Forelimb muscle (tissue), 1 donor: ENCODE measurements at regions not wholly inside any gene's neighbourhood (a gene's known extent, or its start where the extent isn't known, plus 50 kb on each side); places are given as distances from the start of the nearest gene placed in this dataset.

Experiments
- DNase-seq: peaks from one replicate; pipeline ENCODE4 v3.0.0-alpha.2; 2013; ENCODE audit warnings: low read depth

- no peak for DNase-seq
Observed at GRCh38 chr2:226213717-226214116, 585.9 kb downstream of the IRS1 start.

- no peak for DNase-seq
Observed at GRCh38 chr2:226211439-226211838, 588.2 kb downstream of the IRS1 start.

- DNase-seq: no peak
Observed at GRCh38 chr2:226208726-226209125, 590.9 kb downstream of the IRS1 start.

- no peak for DNase-seq
Observed at GRCh38 chr2:226207671-226208070, 591.9 kb downstream of the IRS1 start.

- no peak for DNase-seq
Observed at GRCh38 chr2:226199555-226199954, 600.1 kb downstream of the IRS1 start.

- no peak for DNase-seq
Observed at GRCh38 chr2:226198956-226199355, 600.7 kb downstream of the IRS1 start.

- no peak for DNase-seq
Observed at GRCh38 chr2:226190479-226191252, 609.0 kb downstream of the IRS1 start.

- DNase-seq: no peak
Observed at GRCh38 chr2:226189061-226189460, 610.6 kb downstream of the IRS1 start.

GRCh38 chr2:226187616-226188015, 612.0 kb downstream of the IRS1 start:
- DNase-seq: no peak

- no peak for DNase-seq
Observed at GRCh38 chr2:226187156-226187555, 612.5 kb downstream of the IRS1 start.

GRCh38 chr2:226185616-226186211, 613.9 kb downstream of the IRS1 start:
- peak; percentile 45 for DNase-seq

- DNase-seq: peak; percentile 87
Observed at GRCh38 chr2:226184940-226185615, 614.5 kb downstream of the IRS1 start.

- DNase-seq: no peak
Observed at GRCh38 chr2:226184540-226184939, 615.1 kb downstream of the IRS1 start.

GRCh38 chr2:226183550-226183949, 616.1 kb downstream of the IRS1 start:
- no peak for DNase-seq

- DNase-seq: no peak
Observed at GRCh38 chr2:226183033-226183432, 616.6 kb downstream of the IRS1 start.

- no peak for DNase-seq
Observed at GRCh38 chr2:226181909-226182308, 617.7 kb downstream of the IRS1 start.

- DNase-seq: no peak
Observed at GRCh38 chr2:226180281-226180884, 619.2 kb downstream of the IRS1 start.

- no peak for DNase-seq
Observed at GRCh38 chr2:226179010-226179409, 620.6 kb downstream of the IRS1 start.

GRCh38 chr2:226176283-226176984, 623.2 kb downstream of the IRS1 start:
- no peak for DNase-seq

- no peak for DNase-seq
Observed at GRCh38 chr2:226174390-226174789, 625.2 kb downstream of the IRS1 start.

GRCh38 chr2:226172939-226173338, 626.7 kb downstream of the IRS1 start:
- DNase-seq: no peak

- DNase-seq: no peak
Observed at GRCh38 chr2:226172309-226172708, 627.3 kb downstream of the IRS1 start.
